ENCODE measurements at regions not wholly inside any gene's neighbourhood (a gene's known extent, or its start where the extent isn't known, plus 50 kb on each side); places are given as distances from the start of the nearest gene placed in this dataset.

GRCh38 chr14:97248973-97249372, 451.8 kb downstream of the VRK1 start:
- no peak for DNase-seq (ENCODE audit: low read depth in 1 of 2, low spot score in 1 of 2)

GRCh38 chr14:97250931-97251330, 453.7 kb downstream of the VRK1 start:
- no peak for DNase-seq (ENCODE audit: low read depth in 1 of 2, low spot score in 1 of 2)

- no peak for DNase-seq (ENCODE audit: low read depth in 1 of 2, low spot score in 1 of 2)
Measured at GRCh38 chr14:97251491-97252155, 454.4 kb downstream of the VRK1 start.

- DNase-seq (ENCODE audit: low read depth in 1 of 2, low spot score in 1 of 2) = no peak
Measured at GRCh38 chr14:97253756-97254155, 456.6 kb downstream of the VRK1 start.

DNA sequence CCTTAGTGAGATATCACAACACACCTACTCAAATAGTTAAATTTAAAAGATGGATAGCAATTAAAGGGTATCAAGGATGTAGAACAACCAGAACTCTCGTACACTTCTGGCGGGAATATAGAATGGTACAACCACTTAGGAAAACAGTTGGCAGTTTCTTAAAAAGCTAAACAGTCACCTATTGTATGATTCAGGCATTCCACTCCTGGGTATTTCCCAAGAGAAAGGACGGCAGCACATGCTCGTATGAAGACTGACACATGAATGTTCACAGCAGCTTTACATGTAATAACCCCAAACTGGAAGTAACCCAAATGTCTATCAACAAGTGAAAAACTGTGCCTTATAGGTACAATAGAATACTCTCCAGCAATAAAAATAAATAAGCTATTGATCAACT, 465.2 kb downstream of the VRK1 start:
- DNase-seq (ENCODE audit: low read depth in 1 of 2, low spot score in 1 of 2) = no peak

DNA sequence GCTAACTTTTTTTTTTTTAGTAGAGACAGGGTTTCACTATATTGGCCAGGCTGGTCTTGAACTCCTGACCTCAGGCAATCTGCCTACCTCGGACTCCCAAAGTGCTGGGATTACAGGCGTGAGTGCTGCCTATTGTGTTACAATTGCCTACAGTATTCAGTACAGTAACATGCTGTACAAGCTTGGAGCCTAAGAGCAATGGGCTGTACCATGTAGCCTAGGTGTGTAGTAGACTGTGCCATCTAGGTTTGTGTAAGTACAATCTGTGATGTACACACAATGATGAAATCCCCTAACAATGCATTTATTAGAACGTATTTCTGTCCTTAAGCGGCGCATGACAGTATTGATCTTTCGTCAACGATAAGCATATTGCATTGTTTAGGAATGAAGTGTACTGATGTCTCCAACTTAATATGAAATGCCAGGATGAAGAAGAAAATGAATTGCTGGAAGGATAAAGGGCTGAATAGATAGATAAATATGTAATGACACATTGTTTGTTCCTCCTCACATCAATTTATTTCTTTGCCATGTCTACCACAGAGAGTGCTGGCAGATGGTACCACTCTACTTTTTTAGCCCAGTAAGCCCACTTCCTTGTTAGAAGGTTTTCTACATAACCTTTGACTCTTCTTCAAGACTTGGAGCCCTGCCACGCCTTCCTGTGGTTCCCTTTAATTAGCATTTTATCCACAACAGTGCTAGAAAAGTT, 467.5 kb downstream of the VRK1 start:
- DNase-seq (ENCODE audit: low read depth in 1 of 2, low spot score in 1 of 2) = no peak

- no peak for DNase-seq (ENCODE audit: low read depth in 1 of 2, low spot score in 1 of 2)
Measured at GRCh38 chr14:97266653-97267052, 469.5 kb downstream of the VRK1 start.

- DNase-seq (ENCODE audit: low read depth in 1 of 2, low spot score in 1 of 2) = no peak
Measured at GRCh38 chr14:97267509-97267908, 470.3 kb downstream of the VRK1 start.

DNA sequence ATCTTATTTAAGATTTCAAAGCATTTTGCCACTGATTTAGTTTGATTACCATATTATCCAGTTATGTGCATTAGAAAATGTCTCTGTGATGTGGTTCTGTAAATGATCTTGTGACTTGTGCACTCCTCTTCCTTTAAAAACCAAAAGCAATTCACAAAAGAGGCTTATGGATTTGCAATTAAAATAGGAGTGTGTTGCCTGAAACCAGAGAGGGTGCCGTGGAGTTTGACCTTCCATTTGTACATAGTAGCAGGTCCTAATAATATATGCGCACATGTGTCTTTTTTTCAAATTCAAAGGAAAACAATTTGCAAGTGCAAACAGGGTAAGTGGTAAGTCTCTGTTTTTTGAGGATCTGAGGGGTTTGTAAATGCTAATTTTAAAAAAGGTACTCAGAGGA, 470.9 kb downstream of the VRK1 start:
- no peak for DNase-seq (ENCODE audit: low read depth in 1 of 2, low spot score in 1 of 2)

DNA sequence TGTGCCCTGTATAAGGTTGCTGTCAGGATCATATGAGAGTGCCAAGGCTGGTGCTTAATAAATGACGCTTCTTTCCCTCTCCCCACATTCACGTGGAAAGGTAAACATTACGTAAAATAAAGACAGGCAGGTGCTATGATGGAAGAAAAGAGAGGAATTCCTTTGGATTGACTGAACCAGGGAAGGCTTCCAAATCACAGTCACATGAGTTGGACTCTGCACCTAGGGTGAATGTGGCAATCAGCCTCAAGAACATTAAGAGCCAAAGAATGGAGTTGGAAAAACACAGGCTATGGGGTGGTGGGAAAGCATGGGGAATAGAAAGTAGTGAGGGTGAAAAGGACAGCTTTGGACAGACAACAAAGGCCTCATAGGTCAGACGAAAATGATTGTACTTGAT, 473.1 kb downstream of the VRK1 start:
- DNase-seq (ENCODE audit: low read depth in 1 of 2, low spot score in 1 of 2) = no peak

DNA sequence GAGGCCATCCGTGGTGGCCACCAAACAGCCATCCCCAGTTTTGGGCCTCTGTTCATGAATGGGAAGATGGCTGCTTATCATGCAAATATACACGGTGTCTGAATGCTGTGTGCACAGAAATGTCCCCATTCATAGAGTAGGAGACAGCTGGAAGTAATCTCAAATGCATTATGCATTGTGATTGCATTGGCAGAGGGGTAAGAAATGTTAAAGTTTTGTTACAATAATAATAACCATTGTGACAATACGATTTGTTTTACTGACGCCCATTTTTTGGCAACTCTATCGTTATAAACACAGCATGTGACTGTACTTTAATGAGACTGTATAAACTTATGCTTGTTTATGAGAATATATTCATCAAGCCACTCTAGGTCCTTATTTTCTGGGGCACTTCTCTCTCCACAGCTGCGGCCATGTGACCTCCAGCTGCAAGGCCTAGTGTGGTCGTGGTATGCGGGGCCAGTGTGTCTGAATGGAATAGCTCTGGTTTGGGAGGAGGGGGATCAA, 474.3 kb downstream of the VRK1 start:
- no peak for DNase-seq (ENCODE audit: low read depth in 1 of 2, low spot score in 1 of 2)

GRCh38 chr14:97273540-97273939, 476.4 kb downstream of the VRK1 start:
- no peak for DNase-seq (ENCODE audit: low read depth in 1 of 2, low spot score in 1 of 2)

DNA sequence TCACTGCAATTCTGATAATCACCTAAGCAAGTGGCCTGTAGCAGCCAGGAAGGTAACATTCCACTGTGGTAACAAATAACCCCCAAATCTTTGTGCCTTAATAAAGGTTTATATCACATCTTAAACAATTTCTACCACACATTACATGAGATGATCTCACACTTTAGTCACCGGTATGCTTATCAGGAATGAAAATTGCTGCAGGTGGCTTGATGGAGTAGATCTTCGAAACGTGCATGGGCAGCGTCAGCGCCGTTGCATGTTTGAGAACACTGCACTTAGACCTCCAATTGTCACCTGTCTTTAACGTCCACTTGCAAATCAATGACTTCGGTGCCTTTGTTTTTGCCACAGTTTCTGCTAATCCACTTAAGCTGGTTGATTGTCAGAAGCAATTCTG, 477.4 kb downstream of the VRK1 start:
- no peak for DNase-seq (ENCODE audit: low read depth in 1 of 2, low spot score in 1 of 2)

- DNase-seq (ENCODE audit: low read depth in 1 of 2, low spot score in 1 of 2) = no peak
Measured at GRCh38 chr14:97275276-97275675, 478.1 kb downstream of the VRK1 start.

- DNase-seq (ENCODE audit: low read depth in 1 of 2, low spot score in 1 of 2) = no peak
Measured at GRCh38 chr14:97276573-97276972, 479.4 kb downstream of the VRK1 start.

- DNase-seq (ENCODE audit: low read depth in 1 of 2, low spot score in 1 of 2) = no peak
Measured at GRCh38 chr14:97277711-97278110, 480.5 kb downstream of the VRK1 start.

- no peak for DNase-seq (ENCODE audit: low read depth in 1 of 2, low spot score in 1 of 2)
Measured at GRCh38 chr14:97280526-97280925, 483.3 kb downstream of the VRK1 start.

DNA sequence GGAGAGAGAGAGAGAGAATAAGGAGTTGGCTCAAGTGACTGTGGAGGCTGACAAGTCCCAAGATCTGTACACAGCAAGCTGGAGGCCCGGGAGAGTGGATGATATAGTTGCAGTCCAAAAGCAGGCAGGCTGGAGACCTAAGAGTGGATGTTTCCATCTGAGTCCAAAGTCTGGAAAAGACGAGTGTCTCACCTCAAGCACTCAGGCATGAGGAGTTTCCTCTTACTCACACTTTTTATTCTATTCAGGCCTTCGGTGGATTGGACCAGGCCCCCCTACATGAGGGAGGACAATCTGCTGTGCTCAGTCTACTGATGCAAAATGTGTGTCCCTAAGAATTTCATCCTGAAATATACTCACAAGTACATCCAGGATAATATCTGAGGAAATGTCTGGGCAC, 484.6 kb downstream of the VRK1 start:
- no peak for DNase-seq (ENCODE audit: low read depth in 1 of 2, low spot score in 1 of 2)

- no peak for DNase-seq (ENCODE audit: low read depth in 1 of 2, low spot score in 1 of 2)
Measured at GRCh38 chr14:97282210-97283004, 485.2 kb downstream of the VRK1 start.

DNA sequence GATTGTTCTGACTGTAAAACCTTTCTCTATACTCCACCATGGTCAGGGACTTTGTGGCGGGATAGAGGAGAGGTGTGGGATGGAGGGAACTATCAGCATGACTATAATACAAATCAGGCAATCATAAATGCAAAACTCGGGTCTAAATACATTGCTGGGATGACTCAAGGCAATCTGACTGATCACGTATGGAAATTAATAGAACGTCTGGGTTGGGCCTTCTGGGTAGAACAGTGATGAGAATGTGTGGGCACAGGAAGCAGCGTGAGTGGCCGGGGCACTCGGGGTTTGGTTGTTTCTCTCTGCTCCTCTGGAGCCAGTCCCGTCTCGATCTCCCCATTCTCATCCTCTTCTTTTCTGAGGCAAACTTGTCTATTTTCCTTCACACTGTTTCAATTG, 485.8 kb downstream of the VRK1 start:
- DNase-seq (ENCODE audit: low read depth in 1 of 2, low spot score in 1 of 2) = no peak

- DNase-seq (ENCODE audit: low read depth in 1 of 2, low spot score in 1 of 2) = no peak
Measured at GRCh38 chr14:97283426-97283825, 486.2 kb downstream of the VRK1 start.

GRCh38 chr14:97283841-97284240, 486.7 kb downstream of the VRK1 start:
- no peak for DNase-seq (ENCODE audit: low read depth in 1 of 2, low spot score in 1 of 2)
